ENCODE measurements at regions not wholly inside any gene's neighbourhood (a gene's known extent, or its start where the extent isn't known, plus 50 kb on each side); places are given as distances from the start of the nearest gene placed in this dataset.

DNA sequence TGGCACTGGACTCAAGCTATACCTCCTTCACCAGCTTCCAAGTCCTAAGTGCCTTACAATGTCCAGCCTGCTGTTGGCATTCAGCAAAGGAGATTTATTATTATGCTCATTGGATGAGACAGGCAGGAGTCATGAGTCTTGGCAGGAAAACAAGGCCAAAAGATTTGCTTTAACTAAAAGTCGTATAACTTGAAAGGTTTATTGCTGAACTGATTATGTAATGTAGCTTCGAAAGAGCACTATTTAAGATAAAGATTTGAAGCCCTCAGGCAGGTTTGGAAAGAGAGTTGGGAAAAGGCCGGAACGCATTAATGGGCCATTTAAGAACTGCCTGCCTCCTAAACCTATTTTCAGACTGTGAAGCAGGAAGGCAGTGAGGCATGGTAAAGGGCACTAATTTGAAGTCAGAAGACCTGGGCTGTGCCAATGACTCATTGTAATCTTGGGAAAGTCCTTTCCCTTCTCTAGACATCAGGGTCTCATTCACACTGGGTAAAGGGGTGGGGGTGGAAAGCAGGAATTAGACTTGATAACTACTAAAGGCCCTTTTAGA is 280.5 kb upstream of the EDA2R start:
- no peak overlapping the region for H3K4me3 ChIP-seq (ENCODE audit: insufficient read depth, low read length)
- no peaks in the 10 kb centered on the region for H4K20me1 ChIP-seq (ENCODE audit: insufficient read depth, low read length)
- no peaks in the 10 kb centered on the region for H3K27me3 ChIP-seq (ENCODE audit: insufficient read depth, low read length)
- no peak overlapping the region for H3K4me2 ChIP-seq (ENCODE audit: insufficient read depth, low read length)
- no peak for DNase-seq (ENCODE audit: insufficient read length, low spot score, missing footprints)
- H3K79me2 ChIP-seq (ENCODE audit: insufficient read depth, low read length) = no peaks in the 10 kb centered on the region
- no peaks in the 10 kb centered on the region for H3K4me1 ChIP-seq (ENCODE audit: insufficient read depth, low read length)
- no peaks in the 10 kb centered on the region for H3K36me3 ChIP-seq (ENCODE audit: insufficient read depth, low read length)
- no peaks in the 10 kb centered on the region for H3K9me3 ChIP-seq (ENCODE audit: low read depth, low read length)
- no peak overlapping the region for H2AFZ ChIP-seq (ENCODE audit: low read length)
- TF ChIP-seq, protein P1, sequence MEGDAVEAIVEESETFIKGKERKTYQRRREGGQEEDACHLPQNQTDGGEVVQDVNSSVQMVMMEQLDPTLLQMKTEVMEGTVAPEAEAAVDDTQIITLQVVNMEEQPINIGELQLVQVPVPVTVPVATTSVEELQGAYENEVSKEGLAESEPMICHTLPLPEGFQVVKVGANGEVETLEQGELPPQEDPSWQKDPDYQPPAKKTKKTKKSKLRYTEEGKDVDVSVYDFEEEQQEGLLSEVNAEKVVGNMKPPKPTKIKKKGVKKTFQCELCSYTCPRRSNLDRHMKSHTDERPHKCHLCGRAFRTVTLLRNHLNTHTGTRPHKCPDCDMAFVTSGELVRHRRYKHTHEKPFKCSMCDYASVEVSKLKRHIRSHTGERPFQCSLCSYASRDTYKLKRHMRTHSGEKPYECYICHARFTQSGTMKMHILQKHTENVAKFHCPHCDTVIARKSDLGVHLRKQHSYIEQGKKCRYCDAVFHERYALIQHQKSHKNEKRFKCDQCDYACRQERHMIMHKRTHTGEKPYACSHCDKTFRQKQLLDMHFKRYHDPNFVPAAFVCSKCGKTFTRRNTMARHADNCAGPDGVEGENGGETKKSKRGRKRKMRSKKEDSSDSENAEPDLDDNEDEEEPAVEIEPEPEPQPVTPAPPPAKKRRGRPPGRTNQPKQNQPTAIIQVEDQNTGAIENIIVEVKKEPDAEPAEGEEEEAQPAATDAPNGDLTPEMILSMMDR (IDR thresholded peaks at IDR 0.05; ENCODE audit: extremely low read depth, low read depth, low read length) = no peak
- no peak overlapping the region for H3K27ac ChIP-seq (ENCODE audit: low read depth, low read length)

- Histone ChIP-seq H3K4me3 (ENCODE audit: insufficient read depth, low read length) (no peak overlapping the region), H3K4me2 (ENCODE audit: insufficient read depth, low read length) (no peak overlapping the region), H3K27me3 (ENCODE audit: insufficient read depth, low read length) (no peaks in the 10 kb centered on the region), H2AFZ (ENCODE audit: low read length) (no peak overlapping the region), H3K9me3 (ENCODE audit: low read depth, low read length) (no peaks in the 10 kb centered on the region), H4K20me1 (ENCODE audit: insufficient read depth, low read length) (no peaks in the 10 kb centered on the region), H3K36me3 (ENCODE audit: insufficient read depth, low read length) (no peaks in the 10 kb centered on the region), H3K79me2 (ENCODE audit: insufficient read depth, low read length) (no peaks in the 10 kb centered on the region), H3K27ac (ENCODE audit: low read depth, low read length) (no peak overlapping the region), H3K4me1 (ENCODE audit: insufficient read depth, low read length) (no peaks in the 10 kb centered on the region)
- TF ChIP-seq, protein P1 (IDR thresholded peaks at IDR 0.05; ENCODE audit: extremely low read depth, low read depth, low read length) = no peak
- DNase-seq (ENCODE audit: insufficient read length, low spot score, missing footprints) = no peak
Observed at GRCh38 chrX:66918511-66918910, 279.6 kb upstream of the EDA2R start.

GRCh38 chrX:66915893-66916292 is 277.0 kb upstream of the EDA2R start:
- TF ChIP-seq, protein P1 (IDR thresholded peaks at IDR 0.05; ENCODE audit: extremely low read depth, low read depth, low read length) = no peak
- Histone ChIP-seq H3K4me3 (ENCODE audit: insufficient read depth, low read length) (no peak overlapping the region), H4K20me1 (ENCODE audit: insufficient read depth, low read length) (no peaks in the 10 kb centered on the region), H3K27me3 (ENCODE audit: insufficient read depth, low read length) (no peaks in the 10 kb centered on the region), H3K4me2 (ENCODE audit: insufficient read depth, low read length) (no peak overlapping the region), H3K79me2 (ENCODE audit: insufficient read depth, low read length) (no peaks in the 10 kb centered on the region), H3K27ac (ENCODE audit: low read depth, low read length) (no peak overlapping the region), H2AFZ (ENCODE audit: low read length) (no peak overlapping the region), H3K36me3 (ENCODE audit: insufficient read depth, low read length) (no peaks in the 10 kb centered on the region), H3K4me1 (ENCODE audit: insufficient read depth, low read length) (no peaks in the 10 kb centered on the region), H3K9me3 (ENCODE audit: low read depth, low read length) (no peaks in the 10 kb centered on the region)
- no peak for DNase-seq (ENCODE audit: insufficient read length, low spot score, missing footprints)

GRCh38 chrX:66914080-66914479 is 275.2 kb upstream of the EDA2R start:
- no peaks in the 10 kb centered on the region for H3K9me3 ChIP-seq (ENCODE audit: low read depth, low read length)
- H3K27me3 ChIP-seq (ENCODE audit: insufficient read depth, low read length) = no peaks in the 10 kb centered on the region
- H3K36me3 ChIP-seq (ENCODE audit: insufficient read depth, low read length) = no peaks in the 10 kb centered on the region
- H2AFZ ChIP-seq (ENCODE audit: low read length) = no peak overlapping the region
- H3K79me2 ChIP-seq (ENCODE audit: insufficient read depth, low read length) = no peaks in the 10 kb centered on the region
- H3K4me1 ChIP-seq (ENCODE audit: insufficient read depth, low read length) = no peaks in the 10 kb centered on the region
- no peak overlapping the region for H3K4me3 ChIP-seq (ENCODE audit: insufficient read depth, low read length)
- no peaks in the 10 kb centered on the region for H4K20me1 ChIP-seq (ENCODE audit: insufficient read depth, low read length)
- TF ChIP-seq, protein P1 (IDR thresholded peaks at IDR 0.05; ENCODE audit: extremely low read depth, low read depth, low read length) = no peak
- no peak overlapping the region for H3K4me2 ChIP-seq (ENCODE audit: insufficient read depth, low read length)
- no peak for DNase-seq (ENCODE audit: insufficient read length, low spot score, missing footprints)
- no peak overlapping the region for H3K27ac ChIP-seq (ENCODE audit: low read depth, low read length)
